A549 (cell line): ENCODE measurements at regions not wholly inside any gene's neighbourhood (a gene's known extent, or its start where the extent isn't known, plus 50 kb on each side); places are given as distances from the start of the nearest gene placed in this dataset.

Source experiments
- ATAC-seq, 2 experiments: fragments of 200-7000 bp in 1 of 2; fragments of >200 bp in 1 of 2; cut with Nextera tagmentation in 1 of 2; cut with Tn5 transposase in 1 of 2; 3 replicates each; pipeline versions ENCODE4 v1.8.0 to v1.9.1; 2018 to 2020; ENCODE audit warnings: mild to moderate bottlenecking in 1 of 2, moderate library complexity in 1 of 2
- CTCF ChIA-PET: fragments of 300-600 bp; sonication (Branson Sonifier 250); formaldehyde crosslinking; extraction: SDS; loops from one replicate; lab custom pipeline; 2021; ENCODE audit warnings: antibody characterized with exemption, inconsistent platforms; lab: Yijun Ruan, JAX
- POLR2A ChIA-PET: fragments of 350-600 bp; formaldehyde crosslinking; extraction: SDS; loops from one replicate; lab custom pipeline; 2021; ENCODE audit warnings: antibody characterized with exemption, inconsistent platforms; lab: Yijun Ruan, JAX
- DNase-seq, 2 experiments: peaks; one replicate each; pipeline versions ENCODE4 v3.0.0 to v3.0.0-alpha.2; 2011 to 2016; ENCODE audit warnings: low read depth in 1 of 2, low spot score in 1 of 2
- FAIRE-seq: peaks from 2 replicates; lab custom pipeline; 2011; peaks lifted over from hg19 to GRCh38; lab: Jason Lieb, UNC
- H3K27ac ChIP-seq, 2 experiments: fragments of >200 bp; sonication (Bioruptor Twin); formaldehyde crosslinking; 3 replicates each; pipeline ENCODE4 v1.5.1; 2016 to 2017
- H3K4me1 ChIP-seq: fragments of >200 bp; sonication (Bioruptor Twin); formaldehyde crosslinking; 3 replicates; pipeline ENCODE4 v1.6.1; 2016
- H3K4me2 ChIP-seq: fragments of >200 bp; sonication (Bioruptor Twin); formaldehyde crosslinking; 3 replicates; pipeline ENCODE4 v1.6.1; 2016
- H3K4me3 ChIP-seq: fragments of >200 bp; sonication (Bioruptor Twin); formaldehyde crosslinking; 3 replicates; pipeline ENCODE4 v1.5.1; 2016
- H3K9me3 ChIP-seq: fragments of >200 bp; sonication (Bioruptor Twin); formaldehyde crosslinking; 3 replicates; pipeline ENCODE4 v1.6.1; 2016
- ATOH8 ChIP-seq: fragments of 250-450 bp; sonication (Bioruptor Pico); IDR thresholded peaks from 2 replicates; pipeline ENCODE4 v1.5.0; 2020; ENCODE audit warnings: low read depth, mild to moderate bottlenecking, moderate library complexity
- BHLHE40 ChIP-seq: IDR thresholded peaks from 2 replicates; pipeline ENCODE4 v1.6.1; 2012; ENCODE audit warnings: low read depth, low read length, inconsistent platforms
- CBX2 ChIP-seq: fragments of 200-600 bp; sonication (generic); IDR thresholded peaks from 2 replicates; pipeline ENCODE4 v1.6.1; 2016; ENCODE audit warnings: low read depth, mild to moderate bottlenecking, borderline replicate concordance
- CEBPB ChIP-seq, 2 experiments: fragments of >200 bp in 1 of 2; sonication (Bioruptor Twin) in 1 of 2; formaldehyde crosslinking in 1 of 2; IDR thresholded peaks; 2 replicates each; pipeline ENCODE4 v1.6.1; 2012 to 2016
- CHD2 ChIP-seq: fragments of 150-350 bp; IDR thresholded peaks from 2 replicates; pipeline ENCODE4 v1.6.1; 2014; ENCODE audit warnings: low read length; ENCODE audit not compliant: partially characterized antibody
- EHF ChIP-seq: fragments of 250-450 bp; sonication (Bioruptor Pico); IDR thresholded peaks from 2 replicates; pipeline ENCODE4 v1.5.0; 2020; ENCODE audit warnings: mild to moderate bottlenecking
- EHMT2 ChIP-seq: fragments of 200-600 bp; sonication (generic); IDR thresholded peaks from 2 replicates; pipeline ENCODE4 v1.6.1; 2016; ENCODE audit warnings: antibody characterized with exemption, low read depth, mild to moderate bottlenecking, moderate library complexity
- ELK1 ChIP-seq: fragments of 150-350 bp; IDR thresholded peaks from 2 replicates; pipeline ENCODE4 v1.6.1; 2014; ENCODE audit warnings: low read depth, mild to moderate bottlenecking, low read length
- EP300 ChIP-seq, 2 experiments: fragments of >200 bp; sonication (Bioruptor Twin); formaldehyde crosslinking; IDR thresholded peaks; 2 replicates in 1 of 2; 3 replicates in 1 of 2; pipeline ENCODE4 v1.6.1; 2016 to 2017
- ESRRA ChIP-seq: fragments of 150-350 bp; IDR thresholded peaks from 2 replicates; pipeline ENCODE4 v1.6.1; 2014; ENCODE audit warnings: mild to moderate bottlenecking, low read length, borderline replicate concordance
- FOSL2 ChIP-seq, 2 experiments: fragments of 450-650 bp in 1 of 2; fragments of >200 bp in 1 of 2; sonication (Bioruptor Twin) in 1 of 2; formaldehyde crosslinking; IDR thresholded peaks; 2 replicates each; pipeline versions ENCODE4 v1.5.0 to v1.6.1; 2016 to 2020; ENCODE audit warnings: mild to moderate bottlenecking in 1 of 2, moderate library complexity in 1 of 2
- HDAC2 ChIP-seq: fragments of 200-600 bp; sonication (generic); IDR thresholded peaks from 2 replicates; pipeline ENCODE4 v1.6.1; 2016
- HEYL ChIP-seq: fragments of 250-450 bp; sonication (Bioruptor Pico); IDR thresholded peaks from 2 replicates; pipeline ENCODE4 v1.8.0; 2021; ENCODE audit warnings: mild to moderate bottlenecking, moderate library complexity
- HMGXB4 ChIP-seq: fragments of 250-450 bp; sonication (Bioruptor Pico); IDR thresholded peaks from 2 replicates; pipeline ENCODE4 v1.5.0; 2021; ENCODE audit warnings: mild to moderate bottlenecking, moderate library complexity, borderline replicate concordance
- HOXA7 ChIP-seq: fragments of 250-450 bp; sonication (Bioruptor Pico); IDR thresholded peaks from 2 replicates; pipeline ENCODE4 v1.5.0; 2020; ENCODE audit warnings: mild to moderate bottlenecking, moderate library complexity
- JUNB ChIP-seq: fragments of >200 bp; sonication (Bioruptor Twin); formaldehyde crosslinking; IDR thresholded peaks from 2 replicates; pipeline ENCODE4 v1.6.1; 2016
- KDM5A ChIP-seq: fragments of 200-600 bp; sonication (generic); IDR thresholded peaks from 2 replicates; pipeline ENCODE4 v1.6.1; 2016; ENCODE audit warnings: antibody characterized with exemption, mild to moderate bottlenecking
- MAFK ChIP-seq: fragments of 450-650 bp; IDR thresholded peaks from 2 replicates; pipeline ENCODE4 v1.6.1; 2014; ENCODE audit not compliant: partially characterized antibody
- NR3C1 ChIP-seq: fragments of >200 bp; sonication (Bioruptor Twin); formaldehyde crosslinking; IDR thresholded peaks from 3 replicates; pipeline ENCODE4 v1.6.1; 2017
- POLR2A ChIP-seq: IDR thresholded peaks from 2 replicates; pipeline ENCODE4 v1.6.1; 2012; ENCODE audit warnings: mild to moderate bottlenecking, low read length
- POLR2AphosphoS2 ChIP-seq: conservative IDR thresholded peaks from 2 replicates; pipeline ENCODE4 v1.6.1; 2012; ENCODE audit warnings: low read length, improper control_type of control experiment, inconsistent platforms
- RCOR1 ChIP-seq: fragments of 150-350 bp; IDR thresholded peaks from 2 replicates; pipeline ENCODE4 v1.6.1; 2014; ENCODE audit warnings: antibody characterized with exemption, low read length, low read depth
- RNF2 ChIP-seq: fragments of 200-600 bp; sonication (generic); IDR thresholded peaks from 2 replicates; pipeline ENCODE4 v1.6.1; 2016; ENCODE audit warnings: low read depth, mild to moderate bottlenecking, antibody characterized with exemption, moderate library complexity, borderline replicate concordance
- SREBF2 ChIP-seq: fragments of 450-650 bp; IDR thresholded peaks from 2 replicates; pipeline ENCODE4 v1.6.1; 2014; ENCODE audit warnings: mild to moderate bottlenecking, moderate library complexity
- ZFP36 ChIP-seq: fragments of 450-650 bp; IDR thresholded peaks from 2 replicates; pipeline ENCODE4 v1.6.1; 2014; ENCODE audit warnings: borderline replicate concordance; ENCODE audit not compliant: partially characterized antibody
- ZSCAN20 ChIP-seq: fragments of 250-450 bp; sonication (Bioruptor Pico); IDR thresholded peaks from 2 replicates; pipeline ENCODE4 v1.8.0; 2022; ENCODE audit warnings: mild to moderate bottlenecking, moderate library complexity
- WGBS: methylation state at CpG from one replicate; pipeline ENCODE4 v1.1.6; 2017; ENCODE audit errors: missing lambda C conversion rate; 5-methylcytosine and 5-hydroxymethylcytosine counted together

GRCh38 chr2:144083211-144083610, 436.7 kb downstream of the ZEB2 start:
- Histone ChIP-seq H3K27ac (peak overlapping the region in 1 of 2 experiments; percentile 61; a peak in 3 of 6 replicates), H3K4me3 (no peak overlapping the region), H3K9me3 (no peaks in the 10 kb centered on the region), H3K4me2 (no peak overlapping the region), H3K4me1 (peaks cover 37% of the 10 kb centered on the region)
- DNase-seq, result peak in 1 of 2 experiments; percentile 9
- ATAC-seq, result peak; percentile 61 to 62; a peak in 3 of 6 replicates
- TF ChIP-seq RCOR1 (no peak), JUNB (no peak), BHLHE40 (no peak), ELK1 (no peak), CHD2 (no peak), ZFP36 (no peak), RNF2 (no peak), HMGXB4 (CRISPR knock-in tag) (no peak), CEBPB (IDR thresholded peaks at IDR 0.05) (no peak), ATOH8 (CRISPR knock-in tag) (no peak), HEYL (no peak), MAFK (no peak), EHMT2 (no peak), FOSL2 (IDR thresholded peaks at IDR 0.05) (no peak), FOSL2 (CRISPR knock-in tag; IDR thresholded peaks at IDR 0.05) (no peak), CBX2 (no peak), POLR2A (no peak), SREBF2 (no peak), HDAC2 (no peak)
- FAIRE-seq, result no peak
- ChIA-PET CTCF (interaction anchor here (0.5 kb wide), 1 partner anchor 8 kb away, joined by 3 read pairs; no protein-coding TSS in a partner anchor), POLR2A (no interaction called here)
- WGBS, result 40% methylated on average over 1 of the region's 1 CpG

- FAIRE-seq (no peak), DNase-seq (no peak), ATAC-seq (no peak)
- Histone ChIP-seq H3K4me1 (peaks cover 37% of the 10 kb centered on the region), H3K4me3 (no peak overlapping the region), H3K9me3 (no peaks in the 10 kb centered on the region), H3K4me2 (no peak overlapping the region), H3K27ac (peak overlapping the region in 1 of 2 experiments; percentile 13; a peak in 2 of 6 replicates)
- WGBS, result 96% methylated on average over 3 of the region's 3 CpGs
- POLR2A ChIA-PET, result no interaction called here
- TF ChIP-seq EP300 (IDR thresholded peaks at IDR 0.05), result no peak
- no peak for TF ChIP-seq HOXA7
- CTCF ChIA-PET, result no interaction called here
Measured at GRCh38 chr2:144082777-144083176, 437.1 kb downstream of the ZEB2 start.

- H3K4me2 ChIP-seq, result no peak overlapping the region
- POLR2A ChIA-PET, result no interaction called here
- no peak for FAIRE-seq
- TF ChIP-seq ZSCAN20 (CRISPR knock-in tag) (no peak), ZFP36 (no peak), EHF (CRISPR knock-in tag) (no peak), ESRRA (no peak), SREBF2 (no peak), KDM5A (no peak), NR3C1 (no peak), POLR2AphosphoS2 (no peak)
- CTCF ChIA-PET, result no interaction called here
- H3K4me3 ChIP-seq, result no peak overlapping the region
- H3K27ac ChIP-seq, result peak overlapping the region in 1 of 2 experiments; percentile 13; a peak in 1 of 6 replicates
- DNase-seq, result no peak
- peaks cover 37% of the 10 kb centered on the region for H3K4me1 ChIP-seq
- no peak for ATAC-seq
- no peaks in the 10 kb centered on the region for H3K9me3 ChIP-seq
Measured at GRCh38 chr2:144082327-144082726, 437.6 kb downstream of the ZEB2 start.
